Skin epidermis (tissue), 12 donors: ENCODE measurements at regions not wholly inside any gene's neighbourhood (a gene's known extent, or its start where the extent isn't known, plus 50 kb on each side); places are given as distances from the start of the nearest gene placed in this dataset.

ENCODE experiments used
- H3K27ac ChIP-seq, 21 experiments: fragments of 200-600 bp; sonication (generic) in 11 of 21; one replicate each; pipeline ENCODE4 v1.5.0; 2020; ENCODE audit warnings: mild to moderate bottlenecking in 3 of 21, inconsistent platforms in 2 of 21, moderate library complexity in 2 of 21
- H3K4me3 ChIP-seq, 7 experiments: fragments of 200-600 bp; sonication (generic) in 2 of 7; one replicate each; pipeline ENCODE4 v1.5.0; 2020; ENCODE audit warnings: inconsistent platforms in 2 of 7, mild to moderate bottlenecking in 2 of 7, moderate library complexity in 1 of 7

- Histone ChIP-seq H3K4me3 (no peak overlapping the region), H3K27ac (peak overlapping the region in 5 of 21 experiments; percentile 1 to 49 (median 6))
These were observed 50.4 kb upstream of the CIBAR2 start for GRCh38 chr16:85162478-85163277.

- no peak overlapping the region for H3K27ac ChIP-seq
These were observed 51.2 kb upstream of the CIBAR2 start for GRCh38 chr16:85163278-85164112.

GRCh38 chr16:85164431-85164830 lies 52.2 kb upstream of the CIBAR2 start:
- no peak overlapping the region for H3K4me3 ChIP-seq
- peak overlapping the region in 2 of 21 experiments; percentile 5 to 7 for H3K27ac ChIP-seq

More at GRCh38 chr16:85163278-85164112, 51.2 kb upstream of the CIBAR2 start:
- no peak overlapping the region for H3K4me3 ChIP-seq

GRCh38 chr16:85164838-85165516 lies 52.7 kb upstream of the CIBAR2 start:
- H3K4me3 ChIP-seq = no peak overlapping the region
- H3K27ac ChIP-seq = peak overlapping the region in 4 of 21 experiments; percentile 3 to 38 (median 6)

GRCh38 chr16:85165781-85166180 lies 53.5 kb upstream of the CIBAR2 start:
- Histone ChIP-seq H3K4me3 (no peak overlapping the region), H3K27ac (peak overlapping the region in 2 of 21 experiments; percentile 3 to 16)

GRCh38 chr16:85166281-85166680 lies 54.0 kb upstream of the CIBAR2 start:
- Histone ChIP-seq H3K27ac (no peak overlapping the region), H3K4me3 (no peak overlapping the region)

GRCh38 chr16:85166699-85167588 lies 54.7 kb upstream of the CIBAR2 start:
- Histone ChIP-seq H3K27ac (no peak overlapping the region), H3K4me3 (no peak overlapping the region)

- Histone ChIP-seq H3K4me3 (peak overlapping the region in 2 of 7 experiments; percentile 13 to 24), H3K27ac (peak overlapping the region in 1 of 21 experiments; percentile 10)
These were observed 55.6 kb upstream of the CIBAR2 start for GRCh38 chr16:85167589-85168537.

GRCh38 chr16:85168732-85169256 lies 56.5 kb upstream of the CIBAR2 start:
- H3K27ac ChIP-seq = peak overlapping the region in 1 of 21 experiments; percentile 10
- peak overlapping the region in 5 of 7 experiments; percentile 6 to 33 (median 13) for H3K4me3 ChIP-seq

- H3K4me3 ChIP-seq = peak overlapping the region; percentile 31 to 55 (median 34)
These were observed 57.2 kb upstream of the CIBAR2 start for GRCh38 chr16:85169333-85170065.

GRCh38 chr16:85170066-85170491 lies 57.8 kb upstream of the CIBAR2 start:
- peak overlapping the region; percentile 31 to 55 (median 34) for H3K4me3 ChIP-seq
- H3K27ac ChIP-seq = peak overlapping the region in 5 of 21 experiments; percentile 1 to 54 (median 19)

More at GRCh38 chr16:85169333-85170065, 57.2 kb upstream of the CIBAR2 start:
- H3K27ac ChIP-seq = peak overlapping the region in 6 of 21 experiments; percentile 1 to 54 (median 16)

GRCh38 chr16:85170590-85171003 lies 58.3 kb upstream of the CIBAR2 start:
- Histone ChIP-seq H3K27ac (no peak overlapping the region), H3K4me3 (peak overlapping the region in 4 of 7 experiments; percentile 0 to 55 (median 40))

GRCh38 chr16:85171004-85171758 lies 58.9 kb upstream of the CIBAR2 start:
- peak overlapping the region in 8 of 21 experiments; percentile 6 to 47 (median 24) for H3K27ac ChIP-seq

GRCh38 chr16:85171759-85172454 lies 59.6 kb upstream of the CIBAR2 start:
- H3K4me3 ChIP-seq = peak overlapping the region; percentile 8 to 45 (median 22)
- peak overlapping the region in 10 of 21 experiments; percentile 6 to 47 (median 31) for H3K27ac ChIP-seq

More at GRCh38 chr16:85171004-85171758, 58.9 kb upstream of the CIBAR2 start:
- H3K4me3 ChIP-seq = peak overlapping the region in 6 of 7 experiments; percentile 6 to 45 (median 25)
